Hepatocyte (in vitro differentiated cells): ENCODE measurements at regions not wholly inside any gene's neighbourhood (a gene's known extent, or its start where the extent isn't known, plus 50 kb on each side); places are given as distances from the start of the nearest gene placed in this dataset.

Experiments used
- DNase-seq: peaks from one replicate; pipeline ENCODE4 v3.0.0-alpha.2; 2016; ENCODE audit warnings: low spot score
- H2AFZ ChIP-seq: fragments of 200-600 bp; sonication (generic); 2 replicates; pipeline ENCODE4 v1.6.0; 2016; ENCODE audit warnings: antibody characterized with exemption, mild to moderate bottlenecking
- H3K27ac ChIP-seq: fragments of 200-600 bp; sonication (generic); 2 replicates; pipeline ENCODE4 v1.5.1; 2016; ENCODE audit warnings: mild to moderate bottlenecking
- H3K27me3 ChIP-seq: fragments of 200-600 bp; sonication (generic); 2 replicates; pipeline ENCODE4 v1.6.1; 2016
- H3K36me3 ChIP-seq: fragments of 200-600 bp; sonication (generic); replicated peaks from 2 replicates; pipeline ENCODE4 v1.5.1; 2016; ENCODE audit warnings: low read depth; ENCODE audit not compliant: insufficient read depth
- H3K4me1 ChIP-seq: fragments of 200-600 bp; sonication (generic); 2 replicates; pipeline ENCODE4 v1.5.1; 2016; ENCODE audit warnings: mild to moderate bottlenecking, moderate library complexity; ENCODE audit not compliant: insufficient read depth
- H3K4me2 ChIP-seq: fragments of 200-600 bp; sonication (generic); 2 replicates; pipeline ENCODE4 v1.6.0; 2016
- H3K4me3 ChIP-seq: fragments of 200-600 bp; sonication (generic); 2 replicates; pipeline ENCODE4 v1.5.1; 2016; ENCODE audit warnings: mild to moderate bottlenecking
- H3K79me2 ChIP-seq: fragments of 200-600 bp; sonication (generic); 2 replicates; pipeline ENCODE4 v1.6.0; 2017; ENCODE audit warnings: mild to moderate bottlenecking
- H3K9me2 ChIP-seq: fragments of 200-600 bp; sonication (generic); replicated peaks from 2 replicates; pipeline ENCODE4 v1.6.0; 2017; ENCODE audit warnings: mild to moderate bottlenecking; ENCODE audit not compliant: insufficient read depth
- H3K9me3 ChIP-seq: fragments of 200-600 bp; sonication (generic); 2 replicates; pipeline ENCODE4 v1.5.1; 2016; ENCODE audit warnings: low read depth, mild to moderate bottlenecking
- H4K20me1 ChIP-seq: fragments of 200-600 bp; sonication (generic); 2 replicates; pipeline ENCODE4 v1.6.0; 2016; ENCODE audit warnings: mild to moderate bottlenecking; ENCODE audit not compliant: insufficient read depth, poor library complexity, severe bottlenecking
- EZH2 ChIP-seq: fragments of 200-600 bp; sonication (generic); IDR thresholded peaks from 2 replicates; pipeline ENCODE4 v1.6.1; 2016; ENCODE audit warnings: antibody characterized with exemption, mild to moderate bottlenecking, borderline replicate concordance
- EZH2phosphoT487 ChIP-seq: fragments of 200-600 bp; sonication (generic); IDR thresholded peaks from one replicate; pipeline ENCODE4 v1.6.1; 2018; ENCODE audit warnings: antibody characterized with exemption, mild to moderate bottlenecking, low read depth, moderate library complexity; ENCODE audit not compliant: unreplicated experiment, severe bottlenecking
- WGBS: methylation state at CpG from one replicate; pipeline ENCODE4 v1.1.6; 2016; ENCODE audit warnings: low lambda C conversion rate; ENCODE audit errors: missing lambda C conversion rate; 5-methylcytosine and 5-hydroxymethylcytosine counted together
- TF ChIP-seq, protein P1 (sequence below): fragments of 200-600 bp; sonication (generic); IDR thresholded peaks from 2 replicates; pipeline ENCODE4 v1.5.1; 2016; ENCODE audit warnings: antibody characterized with exemption, mild to moderate bottlenecking; ENCODE audit not compliant: poor library complexity

DNA sequence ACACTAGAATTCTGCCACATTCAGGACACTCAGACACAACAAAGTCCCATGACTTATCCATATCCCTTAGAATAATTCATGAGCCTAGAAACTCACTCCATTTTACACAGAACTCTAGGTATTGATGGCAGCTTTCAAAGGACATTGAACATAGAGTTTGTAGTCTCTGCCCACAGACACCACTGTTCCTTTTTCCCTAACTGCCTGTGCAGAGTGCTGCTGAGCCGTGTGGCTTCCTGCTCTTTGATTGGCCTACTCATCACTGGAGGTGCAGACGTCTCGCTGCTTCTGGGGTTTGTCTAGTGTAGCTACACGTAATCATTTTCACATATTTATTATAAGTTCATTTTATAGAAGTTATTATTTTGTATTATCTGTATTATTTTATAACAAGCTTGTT is 407.6 kb downstream of the PREX1 start:
- TF ChIP-seq EZH2, result no peak
- TF ChIP-seq, protein P1, sequence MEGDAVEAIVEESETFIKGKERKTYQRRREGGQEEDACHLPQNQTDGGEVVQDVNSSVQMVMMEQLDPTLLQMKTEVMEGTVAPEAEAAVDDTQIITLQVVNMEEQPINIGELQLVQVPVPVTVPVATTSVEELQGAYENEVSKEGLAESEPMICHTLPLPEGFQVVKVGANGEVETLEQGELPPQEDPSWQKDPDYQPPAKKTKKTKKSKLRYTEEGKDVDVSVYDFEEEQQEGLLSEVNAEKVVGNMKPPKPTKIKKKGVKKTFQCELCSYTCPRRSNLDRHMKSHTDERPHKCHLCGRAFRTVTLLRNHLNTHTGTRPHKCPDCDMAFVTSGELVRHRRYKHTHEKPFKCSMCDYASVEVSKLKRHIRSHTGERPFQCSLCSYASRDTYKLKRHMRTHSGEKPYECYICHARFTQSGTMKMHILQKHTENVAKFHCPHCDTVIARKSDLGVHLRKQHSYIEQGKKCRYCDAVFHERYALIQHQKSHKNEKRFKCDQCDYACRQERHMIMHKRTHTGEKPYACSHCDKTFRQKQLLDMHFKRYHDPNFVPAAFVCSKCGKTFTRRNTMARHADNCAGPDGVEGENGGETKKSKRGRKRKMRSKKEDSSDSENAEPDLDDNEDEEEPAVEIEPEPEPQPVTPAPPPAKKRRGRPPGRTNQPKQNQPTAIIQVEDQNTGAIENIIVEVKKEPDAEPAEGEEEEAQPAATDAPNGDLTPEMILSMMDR, result no peak
- TF ChIP-seq EZH2phosphoT487, result no peak
- no peak overlapping the region for H3K27ac ChIP-seq
- no peak overlapping the region for H2AFZ ChIP-seq
- H3K9me3 ChIP-seq, result no peaks in the 10 kb centered on the region
- H3K79me2 ChIP-seq, result no peaks in the 10 kb centered on the region
- H3K4me3 ChIP-seq, result no peak overlapping the region
- no peaks in the 10 kb centered on the region for H3K9me2 ChIP-seq
- no peaks in the 10 kb centered on the region for H3K36me3 ChIP-seq
- H3K4me2 ChIP-seq, result no peak overlapping the region
- no peaks in the 10 kb centered on the region for H3K4me1 ChIP-seq
- H4K20me1 ChIP-seq, result no peaks in the 10 kb centered on the region
- 85% methylated on average over 4 of the region's 4 CpGs for WGBS
- DNase-seq, result no peak
- H3K27me3 ChIP-seq, result no peaks in the 10 kb centered on the region

DNA sequence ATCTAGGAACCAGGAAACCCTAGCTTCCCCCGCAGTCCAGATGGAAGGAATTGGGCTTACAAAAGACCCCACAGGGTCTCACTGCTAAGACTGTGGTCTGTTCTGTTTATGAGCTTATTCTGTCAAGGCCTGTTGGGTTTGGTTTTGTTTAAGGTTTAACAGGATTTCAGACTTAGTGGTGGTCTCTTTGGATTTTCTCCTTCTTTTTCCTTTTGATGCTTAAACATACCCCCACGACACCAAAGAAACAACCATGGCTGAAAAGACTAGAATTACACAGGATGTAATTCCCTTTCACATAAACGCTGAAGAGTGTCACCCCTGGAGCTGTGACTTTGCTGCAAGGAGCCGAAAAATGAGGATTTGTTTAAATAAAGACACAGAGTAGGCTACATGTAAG is 408.6 kb downstream of the PREX1 start:
- no peak for DNase-seq
- Histone ChIP-seq H3K9me3 (no peaks in the 10 kb centered on the region), H3K36me3 (no peaks in the 10 kb centered on the region), H3K79me2 (no peaks in the 10 kb centered on the region), H3K4me3 (no peak overlapping the region), H3K27me3 (no peaks in the 10 kb centered on the region), H3K27ac (no peak overlapping the region), H2AFZ (no peak overlapping the region), H3K4me1 (no peaks in the 10 kb centered on the region), H3K4me2 (no peak overlapping the region), H4K20me1 (no peaks in the 10 kb centered on the region), H3K9me2 (no peaks in the 10 kb centered on the region)
- 63% methylated on average over 4 of the region's 4 CpGs for WGBS
- TF ChIP-seq EZH2 (no peak), EZH2phosphoT487 (no peak)
- TF ChIP-seq, protein P1, result no peak

DNA sequence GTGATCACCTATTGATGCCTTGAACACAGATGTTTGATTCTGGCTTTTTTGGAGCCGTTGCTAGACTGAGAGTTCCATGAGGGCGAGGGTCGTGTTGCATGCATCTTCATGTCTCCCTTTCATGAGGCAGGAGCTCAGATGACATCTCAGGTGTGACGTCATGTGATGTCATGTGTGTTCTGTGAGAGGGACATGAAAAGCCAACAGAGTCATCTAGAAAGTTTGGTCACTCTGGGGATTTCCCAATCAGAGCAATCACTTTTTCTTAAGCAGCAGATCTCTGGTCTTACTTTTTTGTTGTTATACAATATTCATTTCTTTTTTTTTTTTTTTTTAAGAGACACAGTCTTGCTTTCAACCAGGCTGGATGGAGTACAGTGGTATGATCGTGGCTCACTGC is 411.8 kb downstream of the PREX1 start:
- Histone ChIP-seq H3K27ac (no peak overlapping the region), H2AFZ (no peak overlapping the region), H3K36me3 (no peaks in the 10 kb centered on the region), H3K9me3 (no peaks in the 10 kb centered on the region), H3K79me2 (no peaks in the 10 kb centered on the region), H3K4me3 (no peak overlapping the region), H3K27me3 (no peaks in the 10 kb centered on the region), H3K4me1 (no peaks in the 10 kb centered on the region), H3K4me2 (no peak overlapping the region), H3K9me2 (no peaks in the 10 kb centered on the region), H4K20me1 (no peaks in the 10 kb centered on the region)
- no peak for DNase-seq
- TF ChIP-seq, protein P1, result no peak
- no peak for TF ChIP-seq EZH2
- TF ChIP-seq EZH2phosphoT487, result no peak
- 69% methylated on average over 5 of the region's 5 CpGs for WGBS

DNA sequence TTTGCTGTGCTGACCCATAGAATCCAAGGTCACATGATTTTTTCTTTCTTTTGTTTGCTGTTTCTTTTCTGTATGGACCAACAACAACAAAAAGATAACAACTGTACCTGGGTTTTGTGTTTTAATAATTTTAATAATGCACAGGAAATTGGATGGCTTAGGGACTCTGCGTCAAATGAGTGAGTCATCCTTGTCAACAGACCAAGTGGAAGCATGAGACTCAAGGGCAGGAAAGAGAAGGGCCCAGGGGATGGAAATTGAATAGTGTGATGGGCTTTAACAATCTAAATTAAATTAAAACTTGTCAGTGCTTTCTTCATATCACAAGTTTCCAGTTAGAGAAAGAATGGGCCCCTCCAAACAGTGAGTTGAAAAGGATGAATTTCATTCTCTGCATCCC is 413.0 kb downstream of the PREX1 start:
- H3K4me1 ChIP-seq, result no peaks in the 10 kb centered on the region
- H3K4me3 ChIP-seq, result no peak overlapping the region
- no peaks in the 10 kb centered on the region for H3K9me2 ChIP-seq
- H2AFZ ChIP-seq, result no peak overlapping the region
- no peaks in the 10 kb centered on the region for H3K9me3 ChIP-seq
- H3K36me3 ChIP-seq, result no peaks in the 10 kb centered on the region
- H3K79me2 ChIP-seq, result no peaks in the 10 kb centered on the region
- no peak overlapping the region for H3K27ac ChIP-seq
- H3K27me3 ChIP-seq, result no peaks in the 10 kb centered on the region
- WGBS, result 83% methylated on average over 1 of the region's 1 CpG
- H3K4me2 ChIP-seq, result no peak overlapping the region
- H4K20me1 ChIP-seq, result no peaks in the 10 kb centered on the region
- no peak for DNase-seq
- no peak for TF ChIP-seq EZH2
- TF ChIP-seq EZH2phosphoT487, result no peak
- TF ChIP-seq, protein P1, result no peak
